ENCODE measurements at regions not wholly inside any gene's neighbourhood (a gene's known extent, or its start where the extent isn't known, plus 50 kb on each side); places are given as distances from the start of the nearest gene placed in this dataset.

- TF ChIP-seq CTCF (IDR thresholded peaks at IDR 0.05) (no peak), POLR2AphosphoS5 (IDR thresholded peaks at IDR 0.05) (no peak)
These were observed 160.6 kb upstream of the FRMD6 start for GRCh38 chr14:51491036-51491545.
